K562 (cell line): ENCODE measurements at regions not wholly inside any gene's neighbourhood (a gene's known extent, or its start where the extent isn't known, plus 50 kb on each side); places are given as distances from the start of the nearest gene placed in this dataset.

Source experiments
- GABPB2 ChIP-seq: fragments of 250-450 bp; sonication (Bioruptor Pico); conservative IDR thresholded peaks from 2 replicates; pipeline ENCODE4 v1.5.1; 2021; ENCODE audit warnings: mild to moderate bottlenecking
- RBM17 ChIP-seq: fragments of 200-400 bp; formaldehyde crosslinking; IDR thresholded peaks from 2 replicates; pipeline ENCODE4 v1.6.1; 2017; ENCODE audit warnings: low read depth, mild to moderate bottlenecking, low read length, borderline replicate concordance
- ZNF318 ChIP-seq, 2 experiments: fragments of 450-650 bp; IDR thresholded peaks; 2 replicates each; pipeline ENCODE4 v1.6.1; 2016; ENCODE audit warnings: mild to moderate bottlenecking in 2 of 2, borderline replicate concordance in 1 of 2, low read depth in 1 of 2, moderate library complexity in 1 of 2

GRCh38 chr7:106978425-106979420 lies 65.8 kb upstream of the PRKAR2B start (continued):
- TF ChIP-seq ZNF318 (IDR thresholded peaks at IDR 0.05; ENCODE audit: borderline replicate concordance in 1 of 2, low read depth in 1 of 2), result peak; percentile 10 to 30; a peak in 1 of 4 replicates
- no peak for TF ChIP-seq RBM17
- 0 out of 2 replicates have a peak, but pooled peaks have one; percentile 39 for TF ChIP-seq GABPB2 (CRISPR knock-in tag)
